Suprapubic skin (tissue), 3 donors: ENCODE measurements at regions not wholly inside any gene's neighbourhood (a gene's known extent, or its start where the extent isn't known, plus 50 kb on each side); places are given as distances from the start of the nearest gene placed in this dataset.

Experiments
- CTCF ChIP-seq, 2 donors: fragments of 200-600 bp in 1 of 2; fragments of 450-650 bp in 1 of 2; sonication (generic) in 1 of 2; IDR thresholded peaks; one replicate each; pipeline ENCODE4 v1.5.1; 2016 to 2019; ENCODE audit warnings: antibody characterized with exemption in 2 of 2, mild to moderate bottlenecking in 1 of 2, moderate library complexity in 1 of 2
- POLR2AphosphoS5 ChIP-seq, 3 donors: sonication (generic); formaldehyde crosslinking; IDR thresholded peaks; one replicate each; pipeline ENCODE4 v1.6.1; 2017; ENCODE audit warnings: antibody characterized with exemption in 3 of 3

GRCh38 chr4:142900622-142901021 lies 54.5 kb upstream of the INPP4B start:
- TF ChIP-seq CTCF (IDR thresholded peaks at IDR 0.05) = no peak
- no peak for TF ChIP-seq POLR2AphosphoS5 (IDR thresholded peaks at IDR 0.05)
